KOPT-K1 (cell line): ENCODE measurements at regions not wholly inside any gene's neighbourhood (a gene's known extent, or its start where the extent isn't known, plus 50 kb on each side); places are given as distances from the start of the nearest gene placed in this dataset.
"Not testable (repeated sequence)": the region's sequence is repeated elsewhere in the genome, so short reads cannot be mapped to it uniquely, and the experiment has no call there.

Experiments used
- H3K27ac ChIP-seq: fragments of 200-600 bp; sonication (generic); 2 replicates; pipeline ENCODE4 v1.5.1; 2016; ENCODE audit warnings: antibody characterized with exemption, mild to moderate bottlenecking, low read depth, low read length; ENCODE audit not compliant: poor library complexity, severe bottlenecking
- H3K36me3 ChIP-seq: fragments of 200-600 bp; sonication (generic); 2 replicates; pipeline ENCODE4 v1.5.1; 2017; ENCODE audit warnings: antibody characterized with exemption, mild to moderate bottlenecking, low read length, moderate library complexity; ENCODE audit not compliant: insufficient read depth
- H3K9me3 ChIP-seq: fragments of 200-600 bp; sonication (generic); 2 replicates; pipeline ENCODE4 v1.5.1; 2017; ENCODE audit warnings: antibody characterized with exemption, low read length, mild to moderate bottlenecking; ENCODE audit not compliant: insufficient read depth, poor library complexity, severe bottlenecking

DNA sequence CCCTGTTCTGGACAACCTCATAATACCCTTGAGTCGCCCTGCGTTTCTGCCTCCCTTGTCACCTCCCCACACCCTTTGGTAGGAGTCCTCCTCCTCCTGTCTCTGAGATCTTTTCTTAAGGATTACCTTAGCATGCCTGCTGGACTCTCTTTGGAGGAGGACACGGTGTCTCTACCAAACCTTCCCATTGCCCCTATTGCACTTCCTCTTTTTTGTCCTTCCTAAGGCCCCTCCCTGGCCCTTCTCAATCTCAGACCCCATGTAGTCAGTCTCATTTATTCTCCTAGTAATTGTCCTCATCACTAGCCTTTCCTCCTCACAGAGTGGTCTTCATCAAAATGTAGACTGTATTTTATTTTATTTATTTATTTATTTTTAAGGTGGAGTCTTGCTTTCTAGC is 335.0 kb upstream of the SFRP2 start:
- Histone ChIP-seq H3K27ac (no peak overlapping the region), H3K9me3 (no peaks in the 10 kb centered on the region), H3K36me3 (no peaks in the 10 kb centered on the region)

DNA sequence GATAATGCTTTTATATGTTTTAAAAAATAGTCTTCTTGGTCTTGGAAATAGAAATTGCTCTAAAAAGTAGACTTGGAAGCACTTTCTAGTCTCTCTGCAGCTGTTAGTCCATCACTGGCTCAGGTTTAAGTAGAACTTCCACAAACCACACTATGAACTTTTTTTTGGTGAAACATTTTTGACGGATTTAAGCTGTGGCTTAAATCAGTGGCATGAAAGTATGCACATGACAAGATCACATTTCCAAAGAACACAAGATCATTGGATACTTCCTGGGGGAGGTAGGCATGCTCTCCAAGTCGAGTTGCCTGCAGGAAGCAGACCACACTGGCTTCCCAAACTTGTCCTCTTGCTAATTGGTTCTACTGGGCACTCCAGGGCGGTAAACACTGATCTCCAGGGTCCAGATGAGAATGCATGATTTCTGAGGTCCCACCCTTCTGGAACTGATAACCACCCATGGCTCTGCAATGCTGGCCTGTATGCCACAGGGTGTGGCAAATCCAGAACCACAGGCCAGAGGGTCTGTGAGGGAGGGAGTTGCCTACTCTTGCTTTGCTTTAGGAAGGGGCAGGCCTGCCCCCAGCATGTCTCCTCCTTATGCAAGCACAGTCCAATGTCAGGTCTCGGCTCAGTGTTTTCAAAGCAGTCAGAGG is 331.9 kb upstream of the SFRP2 start:
- Histone ChIP-seq H3K27ac (no peak overlapping the region), H3K9me3 (no peaks in the 10 kb centered on the region), H3K36me3 (no peaks in the 10 kb centered on the region)

DNA sequence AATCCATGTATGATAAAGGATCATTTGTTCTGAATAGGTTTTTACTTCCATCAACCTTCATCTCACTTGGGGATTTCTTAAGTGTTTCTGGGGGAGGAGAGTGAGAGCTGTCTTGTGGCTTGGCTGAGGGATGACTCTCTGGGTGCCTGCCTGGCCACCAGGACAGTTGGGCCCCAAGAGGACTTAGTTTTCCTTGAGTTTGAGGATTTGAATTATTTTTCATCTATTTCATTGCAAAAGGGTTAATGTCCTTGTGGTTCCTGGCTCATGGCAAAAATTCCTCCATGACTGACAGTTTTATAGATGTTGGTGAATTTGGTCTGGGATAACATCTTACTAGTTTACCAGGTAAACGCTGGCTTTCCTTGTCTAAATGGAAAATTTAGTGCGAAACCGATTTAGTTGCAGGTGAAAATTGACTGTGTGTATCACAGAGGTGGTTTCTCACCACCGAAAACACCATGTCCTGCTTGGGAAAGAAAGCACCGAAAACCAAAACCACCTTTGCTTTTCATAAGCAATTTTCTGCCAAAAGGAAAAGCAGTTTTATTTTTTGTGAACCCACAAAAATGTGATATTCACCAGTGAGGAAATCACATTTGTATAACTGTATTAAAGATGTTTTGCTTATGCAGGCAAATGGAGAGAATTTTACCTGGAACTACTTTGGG is 331.3 kb upstream of the SFRP2 start:
- Histone ChIP-seq H3K9me3 (no peaks in the 10 kb centered on the region), H3K36me3 (no peaks in the 10 kb centered on the region), H3K27ac (no peak overlapping the region)

DNA sequence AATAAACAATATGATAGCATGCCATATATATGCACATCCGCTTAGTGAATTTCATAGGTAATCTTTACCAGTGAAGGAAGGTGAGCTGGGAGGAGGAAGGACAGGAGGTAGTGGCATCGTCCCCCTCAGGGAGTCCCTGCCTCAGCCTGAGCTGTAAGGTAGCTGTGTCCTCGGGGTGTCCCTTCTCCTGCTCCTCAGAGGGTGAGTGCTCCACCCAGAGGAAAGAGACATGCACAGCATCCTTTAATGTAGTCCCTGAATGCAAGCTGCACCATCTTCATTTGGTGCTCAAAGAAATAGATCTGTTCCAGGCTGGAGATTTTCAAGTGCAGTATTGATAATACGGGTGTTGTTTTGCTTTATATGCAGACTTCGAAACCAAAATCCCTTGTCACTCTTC is 330.4 kb upstream of the SFRP2 start:
- Histone ChIP-seq H3K9me3 (no peaks in the 10 kb centered on the region), H3K36me3 (no peaks in the 10 kb centered on the region), H3K27ac (no peak overlapping the region)

DNA sequence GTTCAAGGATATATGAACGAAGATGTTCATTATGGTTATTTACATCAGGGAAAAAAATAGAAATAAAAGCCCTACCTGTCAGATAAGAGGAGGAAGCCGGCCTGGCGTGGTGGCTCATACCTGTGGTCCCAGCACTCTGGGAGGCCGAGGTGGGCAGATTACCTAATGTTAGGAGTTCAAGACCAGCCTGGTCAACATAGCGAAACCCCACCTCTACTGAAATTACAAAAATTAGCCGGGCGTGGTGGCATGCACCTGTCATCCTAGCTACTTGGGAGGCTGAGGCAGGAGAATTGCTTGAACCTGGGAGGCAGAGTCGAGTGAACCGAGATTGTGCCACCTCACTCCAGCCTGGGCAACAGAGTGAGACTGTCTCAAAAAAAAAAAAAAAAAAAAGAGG is 328.8 kb upstream of the SFRP2 start:
- not testable (repeated sequence) for H3K27ac ChIP-seq, H3K9me3 ChIP-seq, H3K36me3 ChIP-seq

DNA sequence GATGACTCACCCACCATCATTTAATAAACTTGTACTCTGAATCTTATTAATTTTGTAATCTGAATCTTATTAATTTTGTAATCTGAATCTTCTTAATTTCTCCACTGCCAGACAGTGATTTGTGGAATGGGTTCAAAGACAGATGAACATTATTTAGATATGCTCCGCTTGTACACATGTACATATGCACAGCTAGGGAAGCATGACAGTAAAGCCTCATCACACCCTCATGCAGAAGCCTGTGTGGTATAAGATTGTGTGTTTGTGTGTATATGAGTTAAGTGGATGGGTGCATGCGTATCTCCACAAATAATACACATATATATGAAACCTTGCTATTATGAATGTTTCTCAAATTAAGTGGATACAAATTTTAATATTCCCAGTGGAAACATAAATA is 318.5 kb upstream of the SFRP2 start:
- no peaks in the 10 kb centered on the region for H3K9me3 ChIP-seq
- H3K36me3 ChIP-seq: no peaks in the 10 kb centered on the region
- no peak overlapping the region for H3K27ac ChIP-seq

DNA sequence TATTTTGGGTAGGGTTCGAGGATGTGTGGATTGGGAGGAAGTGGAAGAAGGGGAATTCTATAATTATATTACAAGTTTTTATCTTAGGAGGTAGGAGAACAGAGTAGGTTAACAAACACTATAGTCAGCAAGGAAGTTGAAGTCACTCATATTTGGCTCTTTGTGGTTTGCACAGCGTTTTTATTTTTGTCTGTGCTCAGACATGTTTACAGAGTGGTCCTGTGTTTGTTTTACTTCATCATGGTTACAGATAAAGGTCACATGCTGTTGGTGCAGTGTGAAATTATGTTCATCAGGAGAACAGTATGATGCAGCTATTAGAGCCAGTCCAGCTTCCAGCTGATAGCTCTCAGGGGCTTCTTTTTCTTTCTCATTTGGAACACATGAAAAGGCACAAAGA is 299.9 kb upstream of the SFRP2 start:
- Histone ChIP-seq H3K9me3 (no peaks in the 10 kb centered on the region), H3K27ac (no peak overlapping the region), H3K36me3 (no peaks in the 10 kb centered on the region)

DNA sequence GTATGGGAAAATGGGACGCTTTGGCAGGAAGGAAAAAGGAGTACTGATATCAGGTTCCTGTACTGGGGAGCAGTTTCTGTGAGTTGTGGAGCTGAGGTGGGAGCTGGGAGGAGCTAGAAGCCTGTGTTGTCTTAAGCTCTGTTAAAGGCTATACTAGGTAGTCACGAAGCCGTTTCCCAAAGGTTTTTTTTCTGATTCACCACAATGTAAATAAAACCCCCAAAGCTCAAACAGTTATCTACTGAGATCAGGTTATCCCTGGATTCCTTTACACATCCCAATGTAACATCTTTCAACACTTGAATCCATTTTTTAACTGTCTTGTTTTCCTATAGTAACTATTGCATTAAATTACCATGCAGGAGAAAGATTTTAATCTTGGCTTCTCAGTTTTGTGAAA is 297.4 kb upstream of the SFRP2 start:
- Histone ChIP-seq H3K27ac (no peak overlapping the region), H3K9me3 (no peaks in the 10 kb centered on the region), H3K36me3 (no peaks in the 10 kb centered on the region)

DNA sequence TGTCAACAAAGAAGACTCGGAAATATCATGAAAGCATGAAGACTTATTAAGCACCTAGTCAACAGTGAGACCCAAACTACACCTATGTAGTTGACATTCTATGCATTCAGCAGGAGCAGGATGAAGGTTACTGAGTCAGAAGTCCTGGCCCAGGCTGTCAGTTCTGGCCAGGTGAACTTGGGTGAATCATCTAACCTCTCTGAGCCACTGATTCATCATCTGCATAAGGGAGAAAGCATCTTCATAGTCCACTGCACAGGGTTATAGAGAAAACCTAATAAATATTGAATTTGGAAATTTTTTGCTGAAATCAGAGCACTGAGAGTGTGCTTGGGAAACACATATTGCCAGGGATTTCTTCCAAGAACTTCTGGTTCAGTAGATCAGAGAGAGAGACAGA is 296.0 kb upstream of the SFRP2 start:
- H3K36me3 ChIP-seq: no peaks in the 10 kb centered on the region
- no peak overlapping the region for H3K27ac ChIP-seq
- no peaks in the 10 kb centered on the region for H3K9me3 ChIP-seq

DNA sequence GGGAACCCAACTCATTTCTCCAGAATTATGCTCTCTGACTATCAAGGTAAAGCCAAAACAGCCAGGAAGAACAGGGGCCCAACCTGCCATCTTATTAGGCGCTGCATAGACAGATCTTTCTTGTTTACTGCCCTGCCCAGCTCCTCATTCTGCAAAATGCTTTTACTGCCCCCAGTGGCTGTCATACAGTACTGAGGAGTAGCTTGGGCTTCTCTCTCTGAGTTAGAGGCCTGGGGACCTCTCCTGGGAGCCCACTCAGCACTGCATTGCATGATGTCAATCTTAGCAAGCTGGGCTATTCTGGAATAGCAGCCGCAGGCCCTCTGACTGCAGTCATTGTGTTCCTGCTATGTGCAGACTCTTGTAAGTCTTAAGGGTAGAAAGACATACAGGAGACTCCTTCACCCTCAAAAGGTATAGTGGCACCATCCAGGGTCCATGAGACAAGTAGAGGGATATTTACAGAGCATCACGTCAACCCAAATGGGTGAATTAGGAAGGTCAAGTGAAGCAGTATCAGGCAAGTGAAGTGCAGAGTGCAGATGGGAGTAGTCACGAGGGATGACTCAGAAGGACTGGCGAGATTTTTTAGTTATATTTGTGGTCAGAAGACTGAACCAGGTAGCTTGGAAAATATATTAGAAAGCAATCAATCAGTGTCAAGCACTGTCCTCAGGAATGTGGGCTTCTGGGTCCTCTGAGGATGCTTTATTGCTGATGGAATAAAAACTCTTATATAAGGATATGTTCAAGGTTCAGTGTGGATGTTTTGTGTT is 294.1 kb upstream of the SFRP2 start:
- H3K27ac ChIP-seq: no peak overlapping the region
- H3K36me3 ChIP-seq: no peaks in the 10 kb centered on the region
- H3K9me3 ChIP-seq: no peaks in the 10 kb centered on the region

DNA sequence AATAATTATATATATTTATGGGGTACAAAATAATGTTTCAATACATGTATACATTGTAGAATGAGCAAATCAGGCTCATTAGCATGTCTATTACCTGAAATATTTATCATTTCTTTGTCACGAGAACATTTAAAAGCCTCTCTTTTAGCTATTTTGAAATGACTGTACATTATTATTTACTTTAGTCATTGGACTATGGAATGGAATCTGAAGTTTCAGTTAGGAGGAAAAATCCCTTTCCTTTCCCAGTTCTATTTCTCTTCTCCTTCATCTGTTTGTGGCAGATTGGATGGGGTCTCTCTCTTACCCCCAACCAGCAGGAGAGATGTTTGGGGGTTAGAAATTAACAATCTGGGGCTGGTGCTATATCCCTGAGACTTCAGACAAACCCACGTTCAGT is 292.5 kb upstream of the SFRP2 start:
- no peaks in the 10 kb centered on the region for H3K9me3 ChIP-seq
- H3K36me3 ChIP-seq: no peaks in the 10 kb centered on the region
- H3K27ac ChIP-seq: no peak overlapping the region

DNA sequence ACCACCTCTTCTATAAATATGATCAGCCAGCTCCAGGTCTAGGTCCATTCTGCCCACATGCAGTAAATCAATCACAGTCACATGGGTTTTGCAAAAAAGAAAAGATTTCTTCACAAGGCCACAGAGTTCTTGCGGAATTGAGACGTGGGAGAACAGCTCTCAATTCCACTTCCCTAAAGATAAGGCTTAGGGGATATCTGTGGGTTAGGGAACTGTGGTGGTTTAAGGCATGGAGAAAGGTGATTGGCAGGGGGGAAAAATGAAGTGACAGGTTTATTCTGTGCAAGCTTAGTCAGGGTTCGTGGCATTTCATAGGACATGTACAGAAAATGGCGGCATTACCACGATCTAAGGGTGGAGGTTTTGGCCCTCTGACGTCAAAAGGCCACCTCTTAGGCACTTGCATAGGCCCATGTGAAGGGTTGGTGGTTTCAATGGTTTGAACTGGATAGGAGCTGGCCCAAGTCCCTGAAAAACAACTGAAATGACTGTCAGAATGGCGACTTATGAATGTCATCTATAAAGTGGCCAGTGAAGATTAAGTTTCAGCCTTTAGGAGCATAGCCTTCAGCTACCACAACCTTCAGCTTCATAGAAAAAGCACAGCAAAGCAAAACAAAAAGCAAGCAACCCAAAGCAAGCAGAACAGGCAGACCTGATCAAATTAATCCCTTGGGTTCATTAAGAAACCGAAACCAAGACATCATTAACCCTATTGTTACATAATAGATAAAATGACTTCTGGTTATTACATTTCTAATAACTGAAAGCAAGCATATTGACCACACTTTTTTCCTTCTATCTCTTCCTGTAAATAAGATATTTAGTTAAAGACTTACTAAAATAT is 289.8 kb upstream of the SFRP2 start:
- Histone ChIP-seq H3K27ac (no peak overlapping the region), H3K9me3 (no peaks in the 10 kb centered on the region), H3K36me3 (no peaks in the 10 kb centered on the region)

DNA sequence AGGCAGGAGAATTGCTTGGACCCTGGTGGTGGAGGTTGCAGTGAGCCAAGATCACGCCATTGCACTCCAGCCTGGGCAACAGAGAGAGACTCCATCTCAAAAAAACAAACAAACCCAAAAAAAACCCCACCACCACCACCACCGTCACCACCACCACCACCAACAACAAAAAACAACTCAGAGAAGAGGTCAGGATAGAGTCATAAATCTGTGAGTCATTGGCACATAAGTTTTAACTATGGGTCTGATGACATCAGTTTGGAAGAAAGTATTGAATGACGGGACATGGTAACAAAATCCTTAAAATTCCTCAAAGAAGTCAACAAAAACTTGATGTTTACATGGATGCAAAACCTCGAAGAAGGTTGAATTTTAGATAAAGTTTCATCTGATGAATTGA is 288.0 kb upstream of the SFRP2 start:
- Histone ChIP-seq H3K36me3 (no peaks in the 10 kb centered on the region), H3K27ac (no peak overlapping the region), H3K9me3 (no peaks in the 10 kb centered on the region)

DNA sequence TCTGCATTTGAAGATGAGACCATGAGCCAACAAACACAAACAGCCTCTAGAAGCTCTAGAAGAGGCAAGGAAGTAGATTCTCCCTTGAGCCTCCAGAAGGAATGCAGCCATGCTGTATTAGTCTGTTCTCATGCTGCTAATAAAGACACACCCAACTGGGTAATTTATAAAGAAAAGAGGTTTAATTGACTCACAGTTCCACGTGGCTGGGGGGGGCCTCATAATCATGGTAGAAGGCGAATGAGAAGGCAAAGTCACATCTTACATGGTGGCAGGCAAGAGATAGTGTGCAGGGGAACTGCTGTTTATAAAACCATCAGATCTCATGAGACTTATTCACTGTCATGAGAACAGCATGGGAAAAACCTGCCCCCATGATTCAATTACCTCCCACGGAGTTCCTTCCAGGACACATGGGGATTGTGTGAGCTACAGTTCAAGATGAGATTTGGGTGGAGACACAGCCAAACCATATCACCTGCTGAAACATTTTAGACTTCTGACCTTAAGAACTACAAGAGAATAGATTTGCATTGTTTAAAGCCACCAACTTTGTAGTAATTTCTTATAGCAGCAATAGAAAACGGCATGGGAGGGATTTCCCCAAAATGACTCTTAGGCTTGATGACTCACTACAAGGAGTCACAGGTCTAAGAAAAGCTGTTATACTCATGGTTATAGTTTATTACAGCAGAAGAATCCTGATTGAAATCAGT is 284.4 kb upstream of the SFRP2 start:
- no peaks in the 10 kb centered on the region for H3K36me3 ChIP-seq
- no peak overlapping the region for H3K27ac ChIP-seq
- H3K9me3 ChIP-seq: no peaks in the 10 kb centered on the region
